ENCODE measurements at regions not wholly inside any gene's neighbourhood (a gene's known extent, or its start where the extent isn't known, plus 50 kb on each side); places are given as distances from the start of the nearest gene placed in this dataset.

GRCh38 chr22:49023161-49023878, 804.4 kb downstream of the BRD1 start:
- no peak for TF ChIP-seq CTCF (IDR thresholded peaks at IDR 0.05; ENCODE audit: low read depth, low read length, missing control alignments)
- H3K4me3 ChIP-seq (ENCODE audit: low read depth, low read length) = no peak overlapping the region
- no peak for DNase-seq (ENCODE audit: low read depth)

- no peak for TF ChIP-seq CTCF (IDR thresholded peaks at IDR 0.05; ENCODE audit: low read depth, low read length, missing control alignments)
- no peak for DNase-seq (ENCODE audit: low read depth)
- no peak overlapping the region for H3K4me3 ChIP-seq (ENCODE audit: low read depth, low read length)
Measured at GRCh38 chr22:49022816-49023160, 804.9 kb downstream of the BRD1 start.

GRCh38 chr22:49021926-49022815, 805.5 kb downstream of the BRD1 start:
- H3K4me3 ChIP-seq (ENCODE audit: low read depth, low read length) = no peak overlapping the region
- no peak for TF ChIP-seq CTCF (IDR thresholded peaks at IDR 0.05; ENCODE audit: low read depth, low read length, missing control alignments)
- no peak for DNase-seq (ENCODE audit: low read depth)

GRCh38 chr22:49021131-49021925, 806.3 kb downstream of the BRD1 start:
- no peak overlapping the region for H3K4me3 ChIP-seq (ENCODE audit: low read depth, low read length)
- no peak for DNase-seq (ENCODE audit: low read depth)
- no peak for TF ChIP-seq CTCF (IDR thresholded peaks at IDR 0.05; ENCODE audit: low read depth, low read length, missing control alignments)

GRCh38 chr22:49019737-49020713, 807.6 kb downstream of the BRD1 start:
- no peak for TF ChIP-seq CTCF (IDR thresholded peaks at IDR 0.05; ENCODE audit: low read depth, low read length, missing control alignments)
- H3K4me3 ChIP-seq (ENCODE audit: low read depth, low read length) = no peak overlapping the region
- no peak for DNase-seq (ENCODE audit: low read depth)

- H3K4me3 ChIP-seq (ENCODE audit: low read depth, low read length) = no peak overlapping the region
- no peak for TF ChIP-seq CTCF (IDR thresholded peaks at IDR 0.05; ENCODE audit: low read depth, low read length, missing control alignments)
Measured at GRCh38 chr22:49018601-49019000, 809.1 kb downstream of the BRD1 start.

More at GRCh38 chr22:49018601-49019000, 809.1 kb downstream of the BRD1 start:
- DNase-seq (ENCODE audit: low read depth) = no peak
